HepG2 (cell line): ENCODE measurements at regions not wholly inside any gene's neighbourhood (a gene's known extent, or its start where the extent isn't known, plus 50 kb on each side); places are given as distances from the start of the nearest gene placed in this dataset.

ENCODE experiments used
- ATAC-seq: fragments of 200-7000 bp; cut with Tn5 transposase; 3 replicates; pipeline ENCODE4 v1.9.1; 2020; ENCODE audit warnings: mild to moderate bottlenecking, moderate library complexity
- BruUV-seq: library from RNA; stranded (reverse); fragments of 400-500 nt; replicated peaks from 2 replicates; lab custom pipeline; 2021; lab: Mats Ljungman, UMichigan
- CTCF ChIA-PET: fragments of 300-600 bp; formaldehyde crosslinking; extraction: SDS; loops from one replicate; lab custom pipeline; 2021; ENCODE audit warnings: low total read pairs, inconsistent platforms, low intra/inter-chr PET ratio; lab: Yijun Ruan, JAX
- POLR2A ChIA-PET: fragments of 350-600 bp; sonication (Branson Sonifier 250); formaldehyde crosslinking; loops from one replicate; lab custom pipeline; 2020; ENCODE audit warnings: antibody characterized with exemption, inconsistent platforms; lab: Yijun Ruan, JAX
- DNase-seq: peaks from one replicate; pipeline ENCODE4 v3.0.0-alpha.2; 2015; ENCODE audit warnings: low spot score
- FAIRE-seq: peaks from 3 replicates; lab custom pipeline; 2011; peaks lifted over from hg19 to GRCh38; lab: Jason Lieb, UNC
- H2AFZ ChIP-seq: one replicate; pipeline ENCODE4 v1.6.1; 2011; ENCODE audit warnings: low read length, inconsistent platforms
- H3K27ac ChIP-seq: fragments of 300-600 bp; 3 replicates; pipeline ENCODE4 v1.8.0; 2011; ENCODE audit warnings: mixed run types, mild to moderate bottlenecking, mixed read lengths, low read length, inconsistent platforms; ENCODE audit not compliant: insufficient read depth; ENCODE audit errors: extremely low read length
- H3K27me3 ChIP-seq, 2 experiments: fragments of 200-600 bp in 1 of 2; 2 replicates in 1 of 2; 3 replicates in 1 of 2; pipeline versions ENCODE4 v1.6.0 to v1.8.0; 2011; ENCODE audit warnings: low read length in 2 of 2, mild to moderate bottlenecking in 2 of 2, moderate library complexity in 2 of 2, inconsistent platforms in 1 of 2; ENCODE audit not compliant: insufficient read depth in 2 of 2, control insufficient read depth in 1 of 2
- H3K36me3 ChIP-seq, 2 experiments: fragments of 200-600 bp in 1 of 2; replicated peaks in 1 of 2; 2 replicates in 1 of 2; 3 replicates in 1 of 2; pipeline versions ENCODE4 v1.5.1 to v1.8.0; 2011; ENCODE audit warnings: low read length in 2 of 2, inconsistent platforms in 1 of 2; ENCODE audit not compliant: insufficient read depth in 2 of 2, control insufficient read depth in 1 of 2
- H3K4me1 ChIP-seq: 2 replicates; pipeline ENCODE4 v1.5.1; 2012; ENCODE audit warnings: low read length, inconsistent platforms; ENCODE audit not compliant: insufficient read depth
- H3K4me2 ChIP-seq: 2 replicates; pipeline ENCODE4 v1.6.0; 2011; ENCODE audit warnings: low read depth, low read length, inconsistent platforms
- H3K4me3 ChIP-seq, 3 experiments: fragments of 200-600 bp in 1 of 3; sonication (generic), shearing (Covaris generic) in 1 of 3; replicated peaks in 1 of 3; 2 replicates each; pipeline ENCODE4 v1.5.1; 2011 to 2016; ENCODE audit warnings: low read length in 3 of 3, inconsistent platforms in 2 of 3, low read depth in 2 of 3, mild to moderate bottlenecking in 2 of 3, control low read depth in 1 of 3, mixed read lengths in 1 of 3; ENCODE audit not compliant: insufficient read depth in 1 of 3
- H3K79me2 ChIP-seq: one replicate; pipeline ENCODE4 v1.6.1; 2011; ENCODE audit warnings: low read length, inconsistent platforms; ENCODE audit not compliant: insufficient read depth
- H3K9ac ChIP-seq: 2 replicates; pipeline ENCODE4 v1.6.0; 2011; ENCODE audit warnings: mild to moderate bottlenecking, low read depth, low read length, inconsistent platforms; ENCODE audit not compliant: insufficient read depth
- H3K9me3 ChIP-seq: 2 replicates; pipeline ENCODE4 v1.5.1; 2012; ENCODE audit warnings: mild to moderate bottlenecking, low read length
- H4K20me1 ChIP-seq: 2 replicates; pipeline ENCODE4 v1.6.0; 2011; ENCODE audit warnings: inconsistent platforms, mild to moderate bottlenecking, low read length, moderate library complexity; ENCODE audit not compliant: insufficient read depth
- ARNT2 ChIP-seq: sonication (generic); formaldehyde crosslinking; IDR thresholded peaks from 2 replicates; pipeline ENCODE4 v1.8.0; 2022; ENCODE audit warnings: mild to moderate bottlenecking, low read depth, missing genetic modification reagents, moderate library complexity
- CBFB ChIP-seq: sonication (generic); formaldehyde crosslinking; IDR thresholded peaks from 2 replicates; pipeline ENCODE4 v1.4.0; 2020; ENCODE audit warnings: missing genetic modification reagents
- DRAP1 ChIP-seq: IDR thresholded peaks from 2 replicates; pipeline ENCODE4 v1.6.1; 2016; ENCODE audit warnings: missing genetic modification reagents, missing compliant biosample characterization
- IRF9 ChIP-seq: sonication (generic); formaldehyde crosslinking; IDR thresholded peaks from 2 replicates; pipeline ENCODE4 v1.8.0; 2022; ENCODE audit warnings: missing genetic modification reagents, mild to moderate bottlenecking, borderline replicate concordance
- LRRFIP1 ChIP-seq: sonication (generic); formaldehyde crosslinking; conservative IDR thresholded peaks from 2 replicates; pipeline ENCODE4 v1.4.0; 2020; ENCODE audit warnings: missing genetic modification reagents
- MLLT10 ChIP-seq: sonication (generic); formaldehyde crosslinking; IDR thresholded peaks from 2 replicates; pipeline ENCODE4 v1.4.0; 2020; ENCODE audit warnings: missing genetic modification reagents
- ONECUT2 ChIP-seq: sonication (generic); formaldehyde crosslinking; IDR thresholded peaks from 2 replicates; pipeline ENCODE4 v1.4.0; 2020; ENCODE audit warnings: missing genetic modification reagents
- PBX2 ChIP-seq: IDR thresholded peaks from 2 replicates; pipeline ENCODE4 v1.6.1; 2016; ENCODE audit warnings: control low read depth
- SMARCC2 ChIP-seq: fragments of 450-650 bp; IDR thresholded peaks from 2 replicates; pipeline ENCODE4 v1.6.1; 2017; ENCODE audit warnings: antibody characterized with exemption, mild to moderate bottlenecking
- SRY ChIP-seq: sonication (generic); formaldehyde crosslinking; IDR thresholded peaks from 2 replicates; pipeline ENCODE4 v1.8.0; 2022; ENCODE audit warnings: mild to moderate bottlenecking, missing genetic modification reagents
- ZNF180 ChIP-seq: sonication (generic); formaldehyde crosslinking; IDR thresholded peaks from 2 replicates; pipeline ENCODE4 v1.4.0; 2020; ENCODE audit warnings: low read depth, missing genetic modification reagents, borderline replicate concordance
- ZNF296 ChIP-seq: sonication (generic); formaldehyde crosslinking; conservative IDR thresholded peaks from 2 replicates; pipeline ENCODE4 v1.5.0; 2020; ENCODE audit warnings: mild to moderate bottlenecking, missing genetic modification reagents
- ZNF709 ChIP-seq: sonication (generic); formaldehyde crosslinking; IDR thresholded peaks from 2 replicates; pipeline ENCODE4 v1.5.0; 2020; ENCODE audit warnings: mild to moderate bottlenecking, missing genetic modification reagents
- ZSCAN5A ChIP-seq: sonication (generic); formaldehyde crosslinking; IDR thresholded peaks from 2 replicates; pipeline ENCODE4 v1.8.0; 2022; ENCODE audit warnings: mild to moderate bottlenecking, missing genetic modification reagents, borderline replicate concordance
- WGBS: methylation state at CpG from one replicate; pipeline ENCODE4 v1.1.6; 2017; ENCODE audit warnings: low lambda C conversion rate; 5-methylcytosine and 5-hydroxymethylcytosine counted together
- in situ Hi-C: cut with HindIII; loops from 2 replicates; pipeline ENCODE4 v1.10.0; 2017; ENCODE audit warnings: low pct_unique_long_range_greater_than_20kb; ENCODE audit not compliant: extremely low pct_ligation_motif_present
- intact Hi-C: fragments of 100-400 bp; cut with micrococcal nuclease; formaldehyde crosslinking; loops from one replicate; pipeline ENCODE4 v1.10.0; 2022; ENCODE audit not compliant: unreplicated experiment

- Histone ChIP-seq H3K36me3 (no peaks in the 10 kb centered on the region), H4K20me1 (no peaks in the 10 kb centered on the region), H3K27me3 (no peaks in the 10 kb centered on the region), H3K27ac (no peak overlapping the region), H3K9ac (no peak overlapping the region), H3K4me3 (no peak overlapping the region), H3K4me2 (no peak overlapping the region), H2AFZ (no peak overlapping the region), H3K79me2 (no peaks in the 10 kb centered on the region), H3K4me1 (no peaks in the 10 kb centered on the region), H3K9me3 (no peaks in the 10 kb centered on the region)
- ATAC-seq (no peak), DNase-seq (no peak), FAIRE-seq (no peak)
- POLR2A ChIA-PET, result no interaction called here
- WGBS, result 16% methylated on average over 2 of the region's 2 CpGs
- no peak for TF ChIP-seq SRY (CRISPR knock-in tag)
- no peak for TF ChIP-seq LRRFIP1 (CRISPR knock-in tag)
- TF ChIP-seq DRAP1 (CRISPR knock-in tag), result no peak
- no peak for TF ChIP-seq ARNT2 (CRISPR knock-in tag)
- TF ChIP-seq ZNF709, result no peak
- intact Hi-C loops (no loop called here), in situ Hi-C loops (no loop called here)
- CTCF ChIA-PET, result no interaction called here
- no TSS peak for BruUV-seq
Observed at GRCh38 chr6:141729146-141729545, 403.6 kb upstream of the GJE1 start.

GRCh38 chr6:141728330-141728729, 404.4 kb upstream of the GJE1 start:
- no peak for TF ChIP-seq PBX2 (CRISPR knock-in tag)
- TF ChIP-seq ZNF180 (CRISPR knock-in tag), result no peak
- no peak for TF ChIP-seq SMARCC2
- TF ChIP-seq IRF9, result no peak
- no peak for TF ChIP-seq ONECUT2 (CRISPR knock-in tag)
- no peak for TF ChIP-seq CBFB
- TF ChIP-seq ZNF296, result no peak
- TF ChIP-seq MLLT10 (CRISPR knock-in tag), result no peak
- no peak for TF ChIP-seq ZSCAN5A (CRISPR knock-in tag)
- Histone ChIP-seq H3K27me3 (no peaks in the 10 kb centered on the region), H3K9ac (no peak overlapping the region), H3K4me2 (no peak overlapping the region), H3K27ac (no peak overlapping the region), H3K36me3 (no peaks in the 10 kb centered on the region), H3K9me3 (no peaks in the 10 kb centered on the region), H3K4me3 (no peak overlapping the region), H4K20me1 (no peaks in the 10 kb centered on the region), H3K79me2 (no peaks in the 10 kb centered on the region), H3K4me1 (no peaks in the 10 kb centered on the region), H2AFZ (no peak overlapping the region)
- no peak for FAIRE-seq
- DNase-seq, result no peak
- intact Hi-C loops (no loop called here), in situ Hi-C loops (no loop called here)
- no peak for ATAC-seq
- POLR2A ChIA-PET, result no interaction called here
- 5% methylated on average over 4 of the region's 4 CpGs for WGBS
- CTCF ChIA-PET, result no interaction called here
- BruUV-seq, result no TSS peak
